ENCODE measurements at regions not wholly inside any gene's neighbourhood (a gene's known extent, or its start where the extent isn't known, plus 50 kb on each side); places are given as distances from the start of the nearest gene placed in this dataset.
"Not testable (repeated sequence)": the region's sequence is repeated elsewhere in the genome, so short reads cannot be mapped to it uniquely, and the experiment has no call there.

GRCh38 chr6:9711365-9711764 lies 703.5 kb downstream of the TFAP2A start:
- H3K36me3 ChIP-seq (ENCODE audit: insufficient read depth, low read length), result no peaks in the 10 kb centered on the region
- no peak overlapping the region for H3K4me3 ChIP-seq (ENCODE audit: low read depth in 1 of 2, low read length in 2 of 2)
- H3K27ac ChIP-seq (ENCODE audit: low read depth, low read length), result no peak overlapping the region
- H3K9ac ChIP-seq (ENCODE audit: low read length), result no peak overlapping the region
- H3K27me3 ChIP-seq (ENCODE audit: control insufficient read depth in 1 of 2, insufficient read depth in 2 of 2, low read length in 2 of 2), result no peaks in the 10 kb centered on the region
- no peaks in the 10 kb centered on the region for H3K4me1 ChIP-seq (ENCODE audit: insufficient read depth, low read length)
- no peaks in the 10 kb centered on the region for H3K9me3 ChIP-seq (ENCODE audit: low read length)

DNA sequence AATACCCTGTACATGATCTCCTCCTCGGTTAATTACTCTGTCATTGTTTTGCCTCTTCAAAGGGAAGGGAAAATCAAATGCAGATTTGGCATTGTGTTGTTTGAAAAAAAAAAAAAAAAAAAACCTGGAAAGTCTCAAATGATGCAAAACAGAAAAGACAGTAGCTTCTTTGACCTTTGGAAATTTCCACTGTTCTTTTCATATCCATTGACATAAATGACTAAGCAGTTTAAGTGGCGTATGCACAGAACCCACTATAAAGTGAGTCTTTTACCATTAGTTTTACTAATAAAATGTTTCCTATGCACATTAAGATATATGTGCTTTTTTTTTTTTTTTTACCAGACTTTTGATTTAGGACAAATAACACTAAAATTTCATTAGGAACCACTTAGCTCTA lies 704.3 kb downstream of the TFAP2A start:
- Histone ChIP-seq H3K27ac (ENCODE audit: low read depth, low read length) (no peak overlapping the region), H3K27me3 (ENCODE audit: control insufficient read depth in 1 of 2, insufficient read depth in 2 of 2, low read length in 2 of 2) (no peaks in the 10 kb centered on the region), H3K36me3 (ENCODE audit: insufficient read depth, low read length) (no peaks in the 10 kb centered on the region), H3K9me3 (ENCODE audit: low read length) (no peaks in the 10 kb centered on the region), H3K9ac (ENCODE audit: low read length) (no peak overlapping the region), H3K4me1 (ENCODE audit: insufficient read depth, low read length) (no peaks in the 10 kb centered on the region), H3K4me3 (ENCODE audit: low read depth in 1 of 2, low read length in 2 of 2) (no peak overlapping the region)

DNA sequence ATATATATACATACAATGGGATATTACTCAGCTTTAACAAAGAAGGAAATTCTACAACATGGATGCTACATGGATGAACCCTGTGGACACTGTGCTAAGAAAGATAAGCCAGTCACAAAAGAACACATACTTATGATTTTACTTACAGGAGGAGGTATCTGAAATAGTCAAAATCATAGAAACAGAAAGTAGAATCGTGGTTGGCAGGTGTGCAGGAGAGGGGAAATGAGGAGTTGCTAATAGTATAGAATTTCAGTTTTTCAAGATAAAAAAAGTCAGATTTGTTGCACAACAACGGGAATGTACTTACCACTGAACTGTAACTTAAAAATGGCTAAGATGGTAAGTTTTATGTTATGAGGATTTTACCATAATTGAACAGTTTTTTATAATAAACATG lies 706.3 kb downstream of the TFAP2A start:
- H3K27ac ChIP-seq (ENCODE audit: low read depth, low read length), result no peak overlapping the region
- no peaks in the 10 kb centered on the region for H3K36me3 ChIP-seq (ENCODE audit: insufficient read depth, low read length)
- no peaks in the 10 kb centered on the region for H3K9me3 ChIP-seq (ENCODE audit: low read length)
- H3K4me1 ChIP-seq (ENCODE audit: insufficient read depth, low read length), result no peaks in the 10 kb centered on the region
- no peak overlapping the region for H3K9ac ChIP-seq (ENCODE audit: low read length)
- H3K27me3 ChIP-seq (ENCODE audit: control insufficient read depth in 1 of 2, insufficient read depth in 2 of 2, low read length in 2 of 2), result no peaks in the 10 kb centered on the region
- no peak overlapping the region for H3K4me3 ChIP-seq (ENCODE audit: low read depth in 1 of 2, low read length in 2 of 2)

GRCh38 chr6:9704989-9705388 lies 709.9 kb downstream of the TFAP2A start:
- no peaks in the 10 kb centered on the region for H3K36me3 ChIP-seq (ENCODE audit: insufficient read depth, low read length)
- H3K4me3 ChIP-seq (ENCODE audit: low read depth in 1 of 2, low read length in 2 of 2), result no peak overlapping the region
- H3K9ac ChIP-seq (ENCODE audit: low read length), result no peak overlapping the region
- H3K27ac ChIP-seq (ENCODE audit: low read depth, low read length), result no peak overlapping the region
- no peaks in the 10 kb centered on the region for H3K9me3 ChIP-seq (ENCODE audit: low read length)
- no peaks in the 10 kb centered on the region for H3K27me3 ChIP-seq (ENCODE audit: control insufficient read depth in 1 of 2, insufficient read depth in 2 of 2, low read length in 2 of 2)
- no peaks in the 10 kb centered on the region for H3K4me1 ChIP-seq (ENCODE audit: insufficient read depth, low read length)

- H3K27me3 ChIP-seq (ENCODE audit: control insufficient read depth in 1 of 2, insufficient read depth in 2 of 2, low read length in 2 of 2), result no peaks in the 10 kb centered on the region
- no peaks in the 10 kb centered on the region for H3K4me1 ChIP-seq (ENCODE audit: insufficient read depth, low read length)
- no peaks in the 10 kb centered on the region for H3K9me3 ChIP-seq (ENCODE audit: low read length)
- H3K36me3 ChIP-seq (ENCODE audit: insufficient read depth, low read length), result no peaks in the 10 kb centered on the region
- no peak overlapping the region for H3K27ac ChIP-seq (ENCODE audit: low read depth, low read length)
- H3K4me3 ChIP-seq (ENCODE audit: low read depth in 1 of 2, low read length in 2 of 2), result no peak overlapping the region
- H3K9ac ChIP-seq (ENCODE audit: low read length), result no peak overlapping the region
Measured at GRCh38 chr6:9702914-9703313, 712.0 kb downstream of the TFAP2A start.

GRCh38 chr6:9699888-9700287 lies 715.0 kb downstream of the TFAP2A start:
- H3K27ac ChIP-seq (ENCODE audit: low read depth, low read length), result no peak overlapping the region
- H3K27me3 ChIP-seq (ENCODE audit: control insufficient read depth in 1 of 2, insufficient read depth in 2 of 2, low read length in 2 of 2), result no peaks in the 10 kb centered on the region
- H3K9ac ChIP-seq (ENCODE audit: low read length), result no peak overlapping the region
- no peak overlapping the region for H3K4me3 ChIP-seq (ENCODE audit: low read depth in 1 of 2, low read length in 2 of 2)
- H3K9me3 ChIP-seq (ENCODE audit: low read length), result no peaks in the 10 kb centered on the region
- H3K36me3 ChIP-seq (ENCODE audit: insufficient read depth, low read length), result no peaks in the 10 kb centered on the region
- no peaks in the 10 kb centered on the region for H3K4me1 ChIP-seq (ENCODE audit: insufficient read depth, low read length)

- no peaks in the 10 kb centered on the region for H3K36me3 ChIP-seq (ENCODE audit: insufficient read depth, low read length)
- H3K27ac ChIP-seq (ENCODE audit: low read depth, low read length), result no peak overlapping the region
- no peaks in the 10 kb centered on the region for H3K27me3 ChIP-seq (ENCODE audit: control insufficient read depth in 1 of 2, insufficient read depth in 2 of 2, low read length in 2 of 2)
- H3K9ac ChIP-seq (ENCODE audit: low read length), result no peak overlapping the region
- no peaks in the 10 kb centered on the region for H3K9me3 ChIP-seq (ENCODE audit: low read length)
- H3K4me1 ChIP-seq (ENCODE audit: insufficient read depth, low read length), result no peaks in the 10 kb centered on the region
- H3K4me3 ChIP-seq (ENCODE audit: low read depth in 1 of 2, low read length in 2 of 2), result no peak overlapping the region
Measured at GRCh38 chr6:9697263-9697931, 717.5 kb downstream of the TFAP2A start.

DNA sequence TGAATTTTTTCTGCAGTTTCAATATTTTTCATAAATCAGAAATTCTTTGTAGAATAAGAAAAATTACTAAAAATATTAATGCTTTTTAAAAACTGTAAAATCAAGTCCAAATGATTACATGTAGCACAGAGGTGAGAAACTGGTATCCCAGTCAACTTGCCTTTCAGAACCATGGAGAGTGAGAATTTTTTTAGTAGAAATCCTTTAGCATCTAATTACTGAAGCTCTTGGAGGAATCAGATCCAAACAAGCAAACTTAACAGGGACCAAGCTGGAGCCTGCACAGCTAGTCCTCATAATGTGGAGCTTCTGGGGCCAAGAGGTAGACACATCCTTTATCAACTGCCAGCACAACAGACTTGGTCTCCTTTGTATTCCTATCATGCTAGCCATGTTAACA lies 724.5 kb downstream of the TFAP2A start:
- H3K4me3 ChIP-seq (ENCODE audit: low read depth in 1 of 2, low read length in 2 of 2), result no peak overlapping the region

GRCh38 chr6:9680727-9681126 lies 734.1 kb downstream of the TFAP2A start:
- H3K9ac ChIP-seq (ENCODE audit: low read length); H3K27me3 ChIP-seq (ENCODE audit: control insufficient read depth in 1 of 2, insufficient read depth in 2 of 2, low read length in 2 of 2); H3K4me3 ChIP-seq (ENCODE audit: low read depth in 1 of 2, low read length in 2 of 2); H3K36me3 ChIP-seq (ENCODE audit: insufficient read depth, low read length); H3K27ac ChIP-seq (ENCODE audit: low read depth, low read length); H3K4me1 ChIP-seq (ENCODE audit: insufficient read depth, low read length); H3K9me3 ChIP-seq (ENCODE audit: low read length): not testable (repeated sequence)

More for the DNA sequence above, 724.5 kb downstream of the TFAP2A start:
- no peaks in the 10 kb centered on the region for H3K27me3 ChIP-seq (ENCODE audit: control insufficient read depth in 1 of 2, insufficient read depth in 2 of 2, low read length in 2 of 2)
- H3K27ac ChIP-seq (ENCODE audit: low read depth, low read length), result no peak overlapping the region
- no peak overlapping the region for H3K9ac ChIP-seq (ENCODE audit: low read length)
- H3K9me3 ChIP-seq (ENCODE audit: low read length), result no peaks in the 10 kb centered on the region
- H3K36me3 ChIP-seq (ENCODE audit: insufficient read depth, low read length), result no peaks in the 10 kb centered on the region
- H3K4me1 ChIP-seq (ENCODE audit: insufficient read depth, low read length), result no peaks in the 10 kb centered on the region

- Histone ChIP-seq H3K27me3 (ENCODE audit: control insufficient read depth in 1 of 2, insufficient read depth in 2 of 2, low read length in 2 of 2) (no peaks in the 10 kb centered on the region), H3K4me1 (ENCODE audit: insufficient read depth, low read length) (no peaks in the 10 kb centered on the region), H3K4me3 (ENCODE audit: low read depth in 1 of 2, low read length in 2 of 2) (no peak overlapping the region), H3K36me3 (ENCODE audit: insufficient read depth, low read length) (no peaks in the 10 kb centered on the region), H3K9me3 (ENCODE audit: low read length) (no peaks in the 10 kb centered on the region), H3K27ac (ENCODE audit: low read depth, low read length) (no peak overlapping the region), H3K9ac (ENCODE audit: low read length) (no peak overlapping the region)
Measured at GRCh38 chr6:9675122-9675521, 739.8 kb downstream of the TFAP2A start.

DNA sequence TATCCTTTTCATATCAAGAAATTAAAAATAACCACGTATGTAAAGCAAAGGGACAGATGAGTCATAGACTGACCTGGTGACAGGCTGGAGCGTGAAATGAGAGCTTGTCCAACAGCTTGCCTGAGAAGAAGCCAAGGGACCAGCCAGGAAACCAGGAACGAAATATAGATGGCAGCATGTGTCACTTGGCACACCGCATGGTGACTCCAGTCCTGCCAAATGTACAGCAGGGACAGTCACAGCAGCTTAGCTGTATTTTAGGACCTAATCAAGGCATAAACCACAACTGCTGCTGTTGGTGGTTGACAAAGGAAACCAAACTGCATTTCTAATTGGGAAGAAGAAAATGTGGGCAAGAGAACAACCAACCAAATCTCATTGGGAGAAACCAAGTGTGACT lies 755.0 kb downstream of the TFAP2A start:
- Histone ChIP-seq H3K9ac (ENCODE audit: low read length) (no peak overlapping the region), H3K36me3 (ENCODE audit: insufficient read depth, low read length) (no peaks in the 10 kb centered on the region), H3K27me3 (ENCODE audit: control insufficient read depth in 1 of 2, insufficient read depth in 2 of 2, low read length in 2 of 2) (no peaks in the 10 kb centered on the region), H3K4me1 (ENCODE audit: insufficient read depth, low read length) (no peaks in the 10 kb centered on the region), H3K9me3 (ENCODE audit: low read length) (no peaks in the 10 kb centered on the region), H3K27ac (ENCODE audit: low read depth, low read length) (no peak overlapping the region), H3K4me3 (ENCODE audit: low read depth in 1 of 2, low read length in 2 of 2) (no peak overlapping the region)

GRCh38 chr6:9657994-9658393 lies 756.9 kb downstream of the TFAP2A start:
- Histone ChIP-seq H3K9me3 (ENCODE audit: low read length) (no peaks in the 10 kb centered on the region), H3K27me3 (ENCODE audit: control insufficient read depth in 1 of 2, insufficient read depth in 2 of 2, low read length in 2 of 2) (no peaks in the 10 kb centered on the region), H3K27ac (ENCODE audit: low read depth, low read length) (no peak overlapping the region), H3K9ac (ENCODE audit: low read length) (no peak overlapping the region), H3K4me3 (ENCODE audit: low read depth in 1 of 2, low read length in 2 of 2) (no peak overlapping the region), H3K4me1 (ENCODE audit: insufficient read depth, low read length) (no peaks in the 10 kb centered on the region), H3K36me3 (ENCODE audit: insufficient read depth, low read length) (no peaks in the 10 kb centered on the region)
